IPS-20b (cell line): ENCODE measurements at regions not wholly inside any gene's neighbourhood (a gene's known extent, or its start where the extent isn't known, plus 50 kb on each side); places are given as distances from the start of the nearest gene placed in this dataset.

Experiments
- H3K27ac ChIP-seq: one replicate; pipeline ENCODE4 v1.5.1; 2013; ENCODE audit warnings: low read length
- H3K27me3 ChIP-seq: 2 replicates; pipeline ENCODE4 v1.6.1; 2013; ENCODE audit warnings: mild to moderate bottlenecking, low read length, inconsistent platforms; ENCODE audit not compliant: insufficient read depth
- H3K36me3 ChIP-seq: 2 replicates; pipeline ENCODE4 v1.6.1; 2013; ENCODE audit warnings: low read depth, mild to moderate bottlenecking, inconsistent platforms, low read length, moderate library complexity; ENCODE audit not compliant: insufficient read depth
- H3K4me1 ChIP-seq: 2 replicates; pipeline ENCODE4 v1.6.1; 2013; ENCODE audit warnings: mild to moderate bottlenecking, control low read depth, inconsistent platforms, low read length, moderate library complexity; ENCODE audit not compliant: insufficient read depth
- H3K4me3 ChIP-seq: 2 replicates; pipeline ENCODE4 v1.5.1; 2013; ENCODE audit warnings: mild to moderate bottlenecking, low read length, inconsistent platforms
- H3K9ac ChIP-seq: 2 replicates; pipeline ENCODE4 v1.6.1; 2013; ENCODE audit warnings: low read depth, mild to moderate bottlenecking, inconsistent platforms, low read length, moderate library complexity
- H3K9me3 ChIP-seq: 2 replicates; pipeline ENCODE4 v1.6.1; 2013; ENCODE audit warnings: mild to moderate bottlenecking, low read depth, low read length, inconsistent platforms; ENCODE audit not compliant: insufficient read depth

GRCh38 chr4:30973993-30974392 is 253.8 kb downstream of the PCDH7 start:
- H3K9ac ChIP-seq, result no peak overlapping the region
- no peak overlapping the region for H3K27ac ChIP-seq
- no peaks in the 10 kb centered on the region; the same call in 1 of the 2 replicates for H3K9me3 ChIP-seq
- no peak overlapping the region for H3K4me3 ChIP-seq
- no peaks in the 10 kb centered on the region for H3K36me3 ChIP-seq
- no peaks in the 10 kb centered on the region for H3K27me3 ChIP-seq
- H3K4me1 ChIP-seq, result peaks cover 13% of the 10 kb centered on the region; the same call in 1 of the 2 replicates

DNA sequence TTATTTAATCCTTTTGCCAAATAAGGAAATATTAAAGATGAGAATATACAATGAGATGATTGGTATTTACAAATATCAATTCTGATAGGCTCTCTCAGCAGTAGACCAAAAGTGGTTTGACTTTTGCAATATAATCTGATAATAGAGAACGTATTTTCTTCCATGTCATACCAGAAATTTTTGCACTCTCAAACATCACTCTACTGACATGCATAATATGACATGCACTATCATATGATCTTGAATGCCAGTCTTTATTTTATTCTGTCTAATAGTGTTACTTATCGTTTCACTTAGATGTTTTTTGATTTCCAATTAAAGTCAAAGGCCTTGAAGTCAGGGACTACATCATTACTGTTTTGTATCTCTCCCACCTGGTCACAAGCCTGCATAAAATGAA is 259.2 kb downstream of the PCDH7 start:
- no peaks in the 10 kb centered on the region; the same call in 1 of the 2 replicates for H3K9me3 ChIP-seq
- H3K4me3 ChIP-seq, result no peak overlapping the region
- H3K27ac ChIP-seq, result no peak overlapping the region
- no peak overlapping the region for H3K9ac ChIP-seq
- peaks cover 4% of the 10 kb centered on the region; the same call in 1 of the 2 replicates for H3K4me1 ChIP-seq
- H3K36me3 ChIP-seq, result no peaks in the 10 kb centered on the region
- no peaks in the 10 kb centered on the region for H3K27me3 ChIP-seq

GRCh38 chr4:30989508-30989907 is 269.3 kb downstream of the PCDH7 start:
- H3K4me1 ChIP-seq, result no peaks in the 10 kb centered on the region; the same call in 1 of the 2 replicates

GRCh38 chr4:30996841-30997240 is 276.7 kb downstream of the PCDH7 start:
- Histone ChIP-seq H3K36me3 (no peaks in the 10 kb centered on the region), H3K4me3 (no peak overlapping the region), H3K9me3 (no peaks in the 10 kb centered on the region), H3K9ac (no peak overlapping the region), H3K27me3 (no peaks in the 10 kb centered on the region), H3K27ac (no peak overlapping the region), H3K4me1 (no peaks in the 10 kb centered on the region; the same call in 1 of the 2 replicates)

More at GRCh38 chr4:30989508-30989907, 269.3 kb downstream of the PCDH7 start:
- H3K36me3 ChIP-seq, result no peaks in the 10 kb centered on the region
- no peaks in the 10 kb centered on the region for H3K27me3 ChIP-seq
- no peaks in the 10 kb centered on the region for H3K9me3 ChIP-seq
- H3K4me3 ChIP-seq, result no peak overlapping the region
- H3K9ac ChIP-seq, result no peak overlapping the region
- no peak overlapping the region for H3K27ac ChIP-seq

DNA sequence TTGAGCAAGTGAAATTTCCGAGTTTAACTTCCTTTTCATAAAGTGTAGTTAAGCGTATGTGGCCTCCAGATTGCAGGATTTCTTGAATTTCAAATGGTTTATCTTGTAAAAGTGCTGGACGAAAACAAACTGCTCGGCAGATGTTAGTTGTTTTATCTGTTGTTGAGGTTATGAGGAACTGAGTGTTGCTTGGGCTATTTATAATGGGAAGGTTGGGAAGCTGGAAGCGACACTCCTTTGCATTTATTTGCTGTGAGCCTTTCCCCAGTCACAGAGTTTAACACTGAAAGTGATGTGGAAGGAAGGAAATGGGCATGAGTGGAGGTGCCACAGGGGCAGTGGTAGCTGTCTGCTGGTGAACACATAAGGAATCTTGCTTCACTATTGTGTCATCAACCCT is 284.9 kb downstream of the PCDH7 start:
- Histone ChIP-seq H3K9me3 (no peaks in the 10 kb centered on the region), H3K27ac (no peak overlapping the region), H3K4me3 (no peak overlapping the region), H3K4me1 (no peaks in the 10 kb centered on the region), H3K36me3 (no peaks in the 10 kb centered on the region), H3K27me3 (no peaks in the 10 kb centered on the region), H3K9ac (no peak overlapping the region)

GRCh38 chr4:31007858-31008257 is 287.7 kb downstream of the PCDH7 start:
- H3K4me3 ChIP-seq, result no peak overlapping the region
- no peak overlapping the region for H3K9ac ChIP-seq
- no peaks in the 10 kb centered on the region for H3K9me3 ChIP-seq
- H3K27ac ChIP-seq, result no peak overlapping the region
- H3K4me1 ChIP-seq, result no peaks in the 10 kb centered on the region
- H3K27me3 ChIP-seq, result no peaks in the 10 kb centered on the region
- no peaks in the 10 kb centered on the region for H3K36me3 ChIP-seq

DNA sequence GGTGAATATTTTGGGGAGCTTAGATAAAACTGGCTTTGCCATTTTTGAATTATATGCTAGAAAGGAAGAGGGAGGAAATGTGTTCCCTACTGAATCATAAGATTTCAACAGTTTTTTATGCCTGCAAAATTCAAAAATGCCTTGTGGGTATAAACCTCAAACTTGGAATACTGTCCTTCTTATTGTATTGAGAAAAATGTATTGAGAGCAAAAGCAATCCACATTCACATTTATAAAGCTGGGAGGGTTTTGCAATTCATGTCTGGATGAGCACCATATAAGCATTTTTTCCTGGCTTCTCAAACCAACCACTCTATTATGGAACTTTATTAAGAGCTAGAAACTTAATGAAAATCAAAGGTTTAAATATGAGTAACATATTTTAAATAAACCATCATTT is 289.8 kb downstream of the PCDH7 start:
- Histone ChIP-seq H3K27me3 (no peaks in the 10 kb centered on the region), H3K4me1 (no peaks in the 10 kb centered on the region), H3K36me3 (no peaks in the 10 kb centered on the region), H3K9ac (no peak overlapping the region), H3K4me3 (no peak overlapping the region), H3K9me3 (no peaks in the 10 kb centered on the region), H3K27ac (no peak overlapping the region)

GRCh38 chr4:31015123-31015522 is 295.0 kb downstream of the PCDH7 start:
- H3K4me3 ChIP-seq, result no peak overlapping the region

GRCh38 chr4:31016322-31017061 is 296.3 kb downstream of the PCDH7 start:
- Histone ChIP-seq H3K9me3 (no peaks in the 10 kb centered on the region), H3K4me1 (peaks cover 3% of the 10 kb centered on the region; the same call in 1 of the 2 replicates), H3K9ac (no peak overlapping the region), H3K36me3 (no peaks in the 10 kb centered on the region), H3K4me3 (no peak overlapping the region), H3K27ac (no peak overlapping the region), H3K27me3 (no peaks in the 10 kb centered on the region)

More at GRCh38 chr4:31015123-31015522, 295.0 kb downstream of the PCDH7 start:
- H3K4me1 ChIP-seq, result peaks cover under 1% of the 10 kb centered on the region; the same call in 1 of the 2 replicates
- no peaks in the 10 kb centered on the region for H3K36me3 ChIP-seq
- no peaks in the 10 kb centered on the region for H3K9me3 ChIP-seq
- no peak overlapping the region for H3K27ac ChIP-seq
- H3K9ac ChIP-seq, result no peak overlapping the region
- no peaks in the 10 kb centered on the region for H3K27me3 ChIP-seq

DNA sequence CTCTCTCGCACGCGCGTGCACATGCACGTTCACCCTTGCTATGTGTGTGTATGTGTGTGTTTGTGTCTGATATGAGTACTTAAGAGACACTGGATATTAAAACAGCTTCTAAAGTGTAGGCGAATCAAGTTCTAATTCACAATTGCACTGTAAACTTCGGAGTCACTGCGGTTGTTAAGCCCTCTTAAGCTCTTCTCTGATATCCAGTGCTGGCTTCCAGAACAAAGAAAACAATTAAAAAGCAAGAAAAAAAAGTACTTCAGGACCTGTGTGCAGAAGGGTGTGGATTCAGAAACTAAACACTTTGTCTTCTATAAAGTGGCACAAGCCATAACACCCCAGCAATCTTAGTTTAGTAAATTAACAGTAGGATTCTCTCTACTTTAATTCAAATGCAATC is 300.2 kb downstream of the PCDH7 start:
- H3K9me3 ChIP-seq, result no peaks in the 10 kb centered on the region
- H3K36me3 ChIP-seq, result no peaks in the 10 kb centered on the region
- no peak overlapping the region for H3K27ac ChIP-seq
- H3K4me3 ChIP-seq, result no peak overlapping the region
- no peaks in the 10 kb centered on the region for H3K27me3 ChIP-seq
- H3K4me1 ChIP-seq, result peaks cover 3% of the 10 kb centered on the region; the same call in 1 of the 2 replicates
- H3K9ac ChIP-seq, result no peak overlapping the region

GRCh38 chr4:31021008-31021407 is 300.8 kb downstream of the PCDH7 start:
- H3K4me1 ChIP-seq, result peaks cover 3% of the 10 kb centered on the region; the same call in 1 of the 2 replicates
- no peaks in the 10 kb centered on the region for H3K9me3 ChIP-seq
- no peak overlapping the region for H3K9ac ChIP-seq
- no peaks in the 10 kb centered on the region for H3K36me3 ChIP-seq
- H3K27ac ChIP-seq, result no peak overlapping the region
- no peaks in the 10 kb centered on the region for H3K27me3 ChIP-seq
- no peak overlapping the region for H3K4me3 ChIP-seq

DNA sequence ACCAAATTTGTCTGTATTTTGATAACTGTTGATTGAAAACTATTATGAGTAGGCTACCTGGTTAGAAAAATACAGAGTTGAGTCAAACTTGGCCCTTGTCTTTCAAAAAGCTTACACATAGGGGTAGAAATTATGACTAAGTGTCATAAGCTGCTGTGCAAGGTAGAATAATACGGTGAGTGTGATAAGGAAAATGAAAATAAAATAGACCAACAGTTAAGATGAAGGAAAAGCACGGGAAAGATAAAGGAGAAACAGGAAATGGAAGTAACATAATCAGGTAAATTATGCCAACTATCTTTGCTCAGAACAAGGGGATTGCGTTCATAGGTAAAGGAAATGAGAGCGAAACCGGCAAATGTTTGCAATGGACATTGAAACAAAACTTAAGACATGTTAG is 302.5 kb downstream of the PCDH7 start:
- H3K36me3 ChIP-seq, result no peaks in the 10 kb centered on the region
- peaks cover 3% of the 10 kb centered on the region; the same call in 1 of the 2 replicates for H3K4me1 ChIP-seq
- H3K27me3 ChIP-seq, result no peaks in the 10 kb centered on the region
- H3K9me3 ChIP-seq, result no peaks in the 10 kb centered on the region
- H3K4me3 ChIP-seq, result no peak overlapping the region
- H3K27ac ChIP-seq, result no peak overlapping the region
- H3K9ac ChIP-seq, result no peak overlapping the region
